ENCODE measurements at regions not wholly inside any gene's neighbourhood (a gene's known extent, or its start where the extent isn't known, plus 50 kb on each side); places are given as distances from the start of the nearest gene placed in this dataset.

DNA sequence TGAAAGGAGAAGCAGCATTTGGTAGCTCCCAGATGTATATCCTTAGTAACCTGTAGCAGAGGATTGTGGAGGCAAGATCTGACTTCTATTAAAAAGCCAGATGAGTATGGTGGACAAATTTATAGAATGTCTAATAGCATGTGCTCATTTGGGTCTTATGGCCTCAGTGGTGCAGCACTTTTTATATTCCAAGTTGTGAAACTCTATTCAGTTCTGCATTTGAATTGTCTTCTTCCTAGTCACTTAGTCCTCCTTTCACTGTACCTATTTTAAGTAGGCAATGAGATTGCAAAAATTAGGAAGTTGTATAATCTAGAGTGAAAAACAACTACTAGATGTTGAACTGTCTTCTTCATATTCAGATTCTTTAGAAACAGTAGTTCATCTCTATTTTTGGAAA lies 412.5 kb upstream of the PCDH9 start:
- H3K27me3 ChIP-seq = no peaks in the 10 kb centered on the region
- no peak for DNase-seq
- H3K4me1 ChIP-seq = no peaks in the 10 kb centered on the region
- no peaks in the 10 kb centered on the region for H3K9me3 ChIP-seq
- H3K36me3 ChIP-seq = no peaks in the 10 kb centered on the region
- H3K27ac ChIP-seq = no peak overlapping the region
- no peak for TF ChIP-seq POLR2A (IDR thresholded peaks at IDR 0.05)
- TF ChIP-seq, protein P1, sequence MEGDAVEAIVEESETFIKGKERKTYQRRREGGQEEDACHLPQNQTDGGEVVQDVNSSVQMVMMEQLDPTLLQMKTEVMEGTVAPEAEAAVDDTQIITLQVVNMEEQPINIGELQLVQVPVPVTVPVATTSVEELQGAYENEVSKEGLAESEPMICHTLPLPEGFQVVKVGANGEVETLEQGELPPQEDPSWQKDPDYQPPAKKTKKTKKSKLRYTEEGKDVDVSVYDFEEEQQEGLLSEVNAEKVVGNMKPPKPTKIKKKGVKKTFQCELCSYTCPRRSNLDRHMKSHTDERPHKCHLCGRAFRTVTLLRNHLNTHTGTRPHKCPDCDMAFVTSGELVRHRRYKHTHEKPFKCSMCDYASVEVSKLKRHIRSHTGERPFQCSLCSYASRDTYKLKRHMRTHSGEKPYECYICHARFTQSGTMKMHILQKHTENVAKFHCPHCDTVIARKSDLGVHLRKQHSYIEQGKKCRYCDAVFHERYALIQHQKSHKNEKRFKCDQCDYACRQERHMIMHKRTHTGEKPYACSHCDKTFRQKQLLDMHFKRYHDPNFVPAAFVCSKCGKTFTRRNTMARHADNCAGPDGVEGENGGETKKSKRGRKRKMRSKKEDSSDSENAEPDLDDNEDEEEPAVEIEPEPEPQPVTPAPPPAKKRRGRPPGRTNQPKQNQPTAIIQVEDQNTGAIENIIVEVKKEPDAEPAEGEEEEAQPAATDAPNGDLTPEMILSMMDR (IDR thresholded peaks at IDR 0.05) = no peak
- no peak overlapping the region for H3K4me3 ChIP-seq (replicated peaks in 1 of 3)
- intact Hi-C loops (cut with DNase I) = no loop called here

DNA sequence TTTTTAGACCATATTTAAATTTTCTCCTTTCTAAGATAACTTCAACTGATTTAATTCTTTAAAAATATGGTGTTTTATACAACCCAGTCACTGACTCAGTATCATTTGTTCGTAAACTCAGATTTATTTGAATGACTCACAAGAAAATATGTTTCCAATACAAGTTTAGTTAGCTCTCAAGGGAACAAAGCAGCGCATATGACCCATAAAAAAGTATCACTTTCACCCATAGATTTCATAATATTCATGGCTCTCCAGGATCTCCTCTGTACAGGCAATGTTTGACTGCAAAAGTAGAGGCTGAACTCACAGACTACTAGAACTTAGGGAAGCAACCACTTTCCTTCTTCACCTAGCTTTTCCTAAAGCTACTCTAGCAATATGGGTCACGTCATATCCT lies 405.6 kb upstream of the PCDH9 start:
- intact Hi-C loops (cut with DNase I) = no loop called here

DNA sequence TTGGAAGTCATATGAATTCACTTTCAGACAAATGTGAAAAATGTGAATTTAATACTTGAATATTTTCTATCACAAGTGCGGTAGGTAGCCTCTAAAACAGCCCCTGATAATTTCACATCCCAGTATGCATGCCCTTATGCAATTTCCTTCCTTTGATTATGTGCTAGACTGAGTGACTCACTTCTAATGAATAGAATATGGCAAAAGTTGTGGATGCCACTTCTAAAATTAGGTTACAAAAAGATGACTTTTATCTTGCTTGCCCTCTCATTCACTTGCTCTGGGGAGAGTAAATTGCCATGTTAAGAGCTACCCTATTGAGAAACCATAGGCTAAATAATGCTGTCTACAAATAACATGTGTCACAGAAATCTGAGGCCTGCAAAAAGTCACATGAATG lies 402.5 kb upstream of the PCDH9 start:
- 77 to 89% methylated on average over 1 of the region's 1 CpG for WGBS, 2 donors
- H3K27ac ChIP-seq = no peak overlapping the region
- H3K4me1 ChIP-seq = no peaks in the 10 kb centered on the region
- no peaks in the 10 kb centered on the region for H3K36me3 ChIP-seq
- no peak overlapping the region for H3K4me3 ChIP-seq (replicated peaks in 1 of 3)
- no peaks in the 10 kb centered on the region for H3K27me3 ChIP-seq
- DNase-seq = no peak
- no peak for TF ChIP-seq POLR2A (IDR thresholded peaks at IDR 0.05)
- TF ChIP-seq, protein P1 (IDR thresholded peaks at IDR 0.05) = no peak
- intact Hi-C loops (cut with DNase I) = no loop called here
- no peaks in the 10 kb centered on the region for H3K9me3 ChIP-seq

More for the DNA sequence above, 405.6 kb upstream of the PCDH9 start:
- H3K27ac ChIP-seq = no peak overlapping the region
- no peaks in the 10 kb centered on the region for H3K36me3 ChIP-seq
- no peaks in the 10 kb centered on the region for H3K4me1 ChIP-seq
- no peaks in the 10 kb centered on the region for H3K27me3 ChIP-seq
- WGBS, 2 donors = 86 to 88% methylated on average over 3 of the region's 3 CpGs
- no peak overlapping the region for H3K4me3 ChIP-seq (replicated peaks in 1 of 3)
- DNase-seq = no peak
- H3K9me3 ChIP-seq = no peaks in the 10 kb centered on the region
- TF ChIP-seq POLR2A (IDR thresholded peaks at IDR 0.05) = no peak
- TF ChIP-seq, protein P1 (IDR thresholded peaks at IDR 0.05) = no peak

DNA sequence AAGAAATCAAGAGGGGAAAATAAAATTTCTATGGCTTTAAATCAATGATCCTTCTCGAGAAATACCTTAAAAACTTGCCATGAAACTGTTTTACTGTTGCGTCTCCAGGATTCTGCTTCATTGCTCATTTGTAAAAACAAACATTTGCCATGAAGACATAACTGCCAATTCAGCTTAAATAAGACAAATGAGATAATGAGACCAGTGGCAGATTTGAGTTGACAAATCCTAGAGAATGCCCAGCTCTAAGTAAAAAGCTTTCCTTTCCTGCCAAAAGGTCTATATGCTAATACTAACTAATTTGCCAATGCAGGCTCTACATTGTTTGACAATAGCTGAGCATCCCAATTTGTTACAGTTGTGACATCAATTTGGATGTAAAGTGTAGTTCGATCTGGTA lies 400.5 kb upstream of the PCDH9 start:
- Histone ChIP-seq H3K9me3 (no peaks in the 10 kb centered on the region), H3K36me3 (no peaks in the 10 kb centered on the region), H3K27me3 (no peaks in the 10 kb centered on the region), H3K4me3 (replicated peaks in 1 of 3) (no peak overlapping the region), H3K27ac (no peak overlapping the region), H3K4me1 (no peaks in the 10 kb centered on the region)
- no peak for DNase-seq
- intact Hi-C loops (cut with DNase I) = no loop called here
- WGBS, 2 donors = 57 to 66% methylated on average over 3 of the region's 3 CpGs
- no peak for TF ChIP-seq POLR2A (IDR thresholded peaks at IDR 0.05)

DNA sequence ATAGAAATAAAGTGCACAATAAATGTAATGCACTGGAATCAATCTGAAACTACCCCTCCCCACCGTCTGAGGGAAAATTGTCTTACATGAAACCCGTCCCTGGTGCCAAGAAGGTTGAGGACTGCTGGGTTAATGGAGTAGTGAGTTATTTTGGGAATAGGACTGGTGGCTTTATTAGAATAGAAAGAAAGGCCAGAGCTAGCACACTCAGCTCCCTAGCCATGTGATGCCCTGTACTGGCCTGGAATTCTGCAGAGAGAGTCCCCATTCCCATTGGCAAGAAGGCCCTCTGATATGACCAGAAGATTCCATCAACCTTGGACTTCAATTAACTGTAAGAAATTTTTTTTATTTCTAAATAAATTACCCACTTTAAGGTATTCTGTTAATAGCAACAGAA lies 393.5 kb upstream of the PCDH9 start:
- 89 to 92% methylated on average over 2 of the region's 2 CpGs for WGBS, 2 donors
- Histone ChIP-seq H3K4me1 (no peaks in the 10 kb centered on the region), H3K9me3 (no peaks in the 10 kb centered on the region), H3K27me3 (no peaks in the 10 kb centered on the region), H3K36me3 (no peaks in the 10 kb centered on the region), H3K27ac (no peak overlapping the region), H3K4me3 (replicated peaks in 1 of 3) (no peak overlapping the region)
- TF ChIP-seq POLR2A (IDR thresholded peaks at IDR 0.05) = no peak
- TF ChIP-seq, protein P1 (IDR thresholded peaks at IDR 0.05) = no peak
- DNase-seq = no peak
- intact Hi-C loops (cut with DNase I) = no loop called here

DNA sequence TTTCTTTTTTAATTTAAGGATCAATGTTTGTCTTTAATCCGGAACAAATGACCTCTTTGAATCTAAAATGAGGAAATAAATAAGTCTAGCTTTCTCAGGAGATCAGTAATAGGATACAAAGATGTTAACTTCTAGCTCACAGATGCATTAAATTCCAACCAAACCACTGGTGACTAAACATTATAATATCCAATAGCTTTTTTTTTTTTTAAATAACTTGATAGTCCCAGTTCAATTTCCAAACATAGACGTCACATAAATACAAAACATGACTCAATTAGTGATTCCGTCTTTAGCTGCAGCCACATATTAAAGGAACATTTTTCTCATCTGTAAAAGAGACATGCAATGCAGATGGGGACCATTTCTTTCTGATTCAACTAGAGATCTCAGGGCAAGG lies 390.5 kb upstream of the PCDH9 start:
- no peaks in the 10 kb centered on the region for H3K36me3 ChIP-seq
- no peak for TF ChIP-seq POLR2A (IDR thresholded peaks at IDR 0.05)
- TF ChIP-seq, protein P1 (IDR thresholded peaks at IDR 0.05) = no peak
- H3K9me3 ChIP-seq = no peaks in the 10 kb centered on the region
- DNase-seq = no peak
- no peak overlapping the region for H3K27ac ChIP-seq
- 85 to 89% methylated on average over 3 of the region's 3 CpGs for WGBS, 2 donors
- no peak overlapping the region for H3K4me3 ChIP-seq (replicated peaks in 1 of 3)
- no peaks in the 10 kb centered on the region for H3K4me1 ChIP-seq
- intact Hi-C loops (cut with DNase I) = no loop called here
- no peaks in the 10 kb centered on the region for H3K27me3 ChIP-seq
